ENCODE measurements at regions not wholly inside any gene's neighbourhood (a gene's known extent, or its start where the extent isn't known, plus 50 kb on each side); places are given as distances from the start of the nearest gene placed in this dataset.

DNA sequence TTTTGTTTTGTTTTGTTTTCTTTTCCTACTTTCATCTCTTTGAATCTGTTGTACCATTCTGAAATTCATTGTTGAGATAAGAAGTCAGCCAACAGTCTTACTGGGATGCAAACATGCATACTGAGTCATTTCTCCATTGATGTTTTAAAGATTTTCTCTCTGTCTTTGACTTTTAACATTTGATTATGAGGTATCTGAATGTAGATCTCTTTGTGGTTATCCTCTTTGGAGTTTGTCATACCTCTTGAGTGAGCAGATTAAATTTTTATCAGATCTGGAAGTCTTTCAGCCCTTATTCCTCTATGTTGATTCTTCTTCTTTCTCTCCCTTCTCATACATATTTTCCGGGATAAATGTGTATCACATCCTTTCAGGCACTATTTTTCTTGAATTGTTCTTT lies 406.9 kb upstream of the NCAM2 start:
- H3K4me1 ChIP-seq (ENCODE audit: insufficient read depth, low read length): no peaks in the 10 kb centered on the region
- no peak overlapping the region for H3K4me3 ChIP-seq (ENCODE audit: insufficient read depth, low read depth, low read length)
- H3K27me3 ChIP-seq (ENCODE audit: insufficient read depth, low read length): no peaks in the 10 kb centered on the region
- DNase-seq (ENCODE audit: low read depth): peak; percentile 8
- H3K27ac ChIP-seq (ENCODE audit: low read depth, low read length): no peak overlapping the region
- Mint-ChIP-seq H3K27me3 (ENCODE audit: low read depth, unreplicated experiment) (no peaks in the 10 kb centered on the region), H3K36me3 (ENCODE audit: low read depth, unreplicated experiment) (no peaks in the 10 kb centered on the region), H3K27ac (ENCODE audit: unreplicated experiment) (peak overlapping the region; percentile 5), H3K9me3 (ENCODE audit: unreplicated experiment) (peaks cover 18% of the 10 kb centered on the region), H3K4me3 (ENCODE audit: unreplicated experiment) (no peak overlapping the region), H3K4me1 (ENCODE audit: low read depth, unreplicated experiment) (peaks cover 9% of the 10 kb centered on the region)
- no peaks in the 10 kb centered on the region for H4K20me1 ChIP-seq (ENCODE audit: insufficient read depth, low read length)
- TF ChIP-seq, protein P1, sequence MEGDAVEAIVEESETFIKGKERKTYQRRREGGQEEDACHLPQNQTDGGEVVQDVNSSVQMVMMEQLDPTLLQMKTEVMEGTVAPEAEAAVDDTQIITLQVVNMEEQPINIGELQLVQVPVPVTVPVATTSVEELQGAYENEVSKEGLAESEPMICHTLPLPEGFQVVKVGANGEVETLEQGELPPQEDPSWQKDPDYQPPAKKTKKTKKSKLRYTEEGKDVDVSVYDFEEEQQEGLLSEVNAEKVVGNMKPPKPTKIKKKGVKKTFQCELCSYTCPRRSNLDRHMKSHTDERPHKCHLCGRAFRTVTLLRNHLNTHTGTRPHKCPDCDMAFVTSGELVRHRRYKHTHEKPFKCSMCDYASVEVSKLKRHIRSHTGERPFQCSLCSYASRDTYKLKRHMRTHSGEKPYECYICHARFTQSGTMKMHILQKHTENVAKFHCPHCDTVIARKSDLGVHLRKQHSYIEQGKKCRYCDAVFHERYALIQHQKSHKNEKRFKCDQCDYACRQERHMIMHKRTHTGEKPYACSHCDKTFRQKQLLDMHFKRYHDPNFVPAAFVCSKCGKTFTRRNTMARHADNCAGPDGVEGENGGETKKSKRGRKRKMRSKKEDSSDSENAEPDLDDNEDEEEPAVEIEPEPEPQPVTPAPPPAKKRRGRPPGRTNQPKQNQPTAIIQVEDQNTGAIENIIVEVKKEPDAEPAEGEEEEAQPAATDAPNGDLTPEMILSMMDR (IDR thresholded peaks at IDR 0.05; ENCODE audit: insufficient read depth, low read depth, low read length): no peak
- TF ChIP-seq EZH2 (IDR thresholded peaks at IDR 0.05; ENCODE audit: insufficient read depth, low read length): no peak
- no peaks in the 10 kb centered on the region for H3K79me2 ChIP-seq (ENCODE audit: insufficient read depth, low read length)
- no peak overlapping the region for H2AFZ ChIP-seq (ENCODE audit: low read depth, low read length)
- no peaks in the 10 kb centered on the region for H3K36me3 ChIP-seq (ENCODE audit: insufficient read depth, low read length)
- FAIRE-seq: no peak
- H3K9ac ChIP-seq (ENCODE audit: low read length): no peak overlapping the region
- H3K9me3 ChIP-seq (ENCODE audit: insufficient read depth, low read depth, low read length): no peaks in the 10 kb centered on the region
- no peak overlapping the region for H3K4me2 ChIP-seq (ENCODE audit: low read length)

DNA sequence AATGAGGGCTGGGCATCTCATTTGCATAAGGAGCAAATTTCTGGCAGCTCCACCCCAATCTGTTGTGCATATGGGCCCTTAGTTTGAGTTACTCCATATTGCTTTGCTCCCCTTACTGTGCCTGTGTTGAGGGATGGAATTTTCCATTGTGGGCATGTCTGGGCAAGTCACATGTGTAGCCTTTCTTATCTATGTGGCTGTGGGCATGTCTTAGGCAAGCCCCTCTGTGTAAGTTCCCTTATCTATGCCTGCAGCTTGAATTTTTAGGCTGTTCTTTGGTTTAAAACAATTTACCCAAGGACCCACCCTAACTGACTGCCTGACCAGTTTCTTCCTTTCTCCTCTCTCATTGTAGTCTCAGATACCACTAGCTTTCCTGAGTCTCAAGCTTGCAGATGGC lies 405.7 kb upstream of the NCAM2 start:
- H3K36me3 Mint-ChIP-seq (ENCODE audit: low read depth, unreplicated experiment): no peaks in the 10 kb centered on the region
- DNase-seq (ENCODE audit: low read depth) (no peak), FAIRE-seq (no peak)
- no peaks in the 10 kb centered on the region for H3K36me3 ChIP-seq (ENCODE audit: insufficient read depth, low read length)
- no peak overlapping the region for H3K27ac ChIP-seq (ENCODE audit: low read depth, low read length)
- H3K27me3 ChIP-seq (ENCODE audit: insufficient read depth, low read length): no peaks in the 10 kb centered on the region
- H4K20me1 ChIP-seq (ENCODE audit: insufficient read depth, low read length): no peaks in the 10 kb centered on the region
- no peaks in the 10 kb centered on the region for H3K27me3 Mint-ChIP-seq (ENCODE audit: low read depth, unreplicated experiment)
- TF ChIP-seq EZH2 (IDR thresholded peaks at IDR 0.05; ENCODE audit: insufficient read depth, low read length): no peak
- TF ChIP-seq, protein P1 (IDR thresholded peaks at IDR 0.05; ENCODE audit: insufficient read depth, low read depth, low read length): no peak
- H3K4me3 ChIP-seq (ENCODE audit: insufficient read depth, low read depth, low read length): no peak overlapping the region
- peaks cover 18% of the 10 kb centered on the region for H3K9me3 Mint-ChIP-seq (ENCODE audit: unreplicated experiment)
- H3K4me1 Mint-ChIP-seq (ENCODE audit: low read depth, unreplicated experiment): peaks cover 9% of the 10 kb centered on the region
- no peaks in the 10 kb centered on the region for H3K4me1 ChIP-seq (ENCODE audit: insufficient read depth, low read length)
- no peak overlapping the region for H3K9ac ChIP-seq (ENCODE audit: low read length)
- no peak overlapping the region for H2AFZ ChIP-seq (ENCODE audit: low read depth, low read length)
- H3K4me2 ChIP-seq (ENCODE audit: low read length): no peak overlapping the region
- H3K9me3 ChIP-seq (ENCODE audit: insufficient read depth, low read depth, low read length): no peaks in the 10 kb centered on the region
- no peak overlapping the region for H3K4me3 Mint-ChIP-seq (ENCODE audit: unreplicated experiment)
- peak overlapping the region; percentile 92 for H3K27ac Mint-ChIP-seq (ENCODE audit: unreplicated experiment)
- no peaks in the 10 kb centered on the region for H3K79me2 ChIP-seq (ENCODE audit: insufficient read depth, low read length)

DNA sequence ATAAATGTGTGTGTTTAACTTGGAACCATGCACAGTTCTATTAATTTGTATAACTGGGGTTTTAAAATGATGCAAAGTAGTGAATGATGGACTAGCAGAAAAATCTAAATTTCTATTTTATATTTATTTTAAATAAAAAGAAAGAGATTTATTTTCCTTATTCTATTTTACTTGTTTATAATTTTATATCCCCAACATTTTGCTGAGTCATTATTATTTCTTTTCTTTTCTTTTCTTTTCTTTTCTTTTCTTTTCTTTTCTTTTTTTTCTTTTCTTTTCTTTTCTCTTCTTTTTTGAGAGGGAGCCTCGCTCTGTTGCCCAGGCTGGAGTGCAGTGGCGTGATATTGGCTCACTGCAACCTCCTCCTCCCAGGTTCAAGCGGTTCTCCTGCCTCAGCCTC lies 395.0 kb upstream of the NCAM2 start:
- no peak overlapping the region for H3K4me3 ChIP-seq (ENCODE audit: insufficient read depth, low read depth, low read length)
- Mint-ChIP-seq H3K36me3 (ENCODE audit: low read depth, unreplicated experiment) (no peaks in the 10 kb centered on the region), H3K4me1 (ENCODE audit: low read depth, unreplicated experiment) (no peaks in the 10 kb centered on the region), H3K27me3 (ENCODE audit: low read depth, unreplicated experiment) (no peaks in the 10 kb centered on the region), H3K27ac (ENCODE audit: unreplicated experiment) (no peak overlapping the region), H3K9me3 (ENCODE audit: unreplicated experiment) (peaks cover 2% of the 10 kb centered on the region), H3K4me3 (ENCODE audit: unreplicated experiment) (no peak overlapping the region)
- no peaks in the 10 kb centered on the region for H3K79me2 ChIP-seq (ENCODE audit: insufficient read depth, low read length)
- H2AFZ ChIP-seq (ENCODE audit: low read depth, low read length): no peak overlapping the region
- no peak overlapping the region for H3K27ac ChIP-seq (ENCODE audit: low read depth, low read length)
- FAIRE-seq (no peak), DNase-seq (ENCODE audit: low read depth) (no peak)
- no peak overlapping the region for H3K9ac ChIP-seq (ENCODE audit: low read length)
- no peak for TF ChIP-seq EZH2 (IDR thresholded peaks at IDR 0.05; ENCODE audit: insufficient read depth, low read length)
- TF ChIP-seq, protein P1 (IDR thresholded peaks at IDR 0.05; ENCODE audit: insufficient read depth, low read depth, low read length): no peak
- H3K4me2 ChIP-seq (ENCODE audit: low read length): no peak overlapping the region
- no peaks in the 10 kb centered on the region for H3K4me1 ChIP-seq (ENCODE audit: insufficient read depth, low read length)
- H3K27me3 ChIP-seq (ENCODE audit: insufficient read depth, low read length): no peaks in the 10 kb centered on the region
- no peaks in the 10 kb centered on the region for H3K36me3 ChIP-seq (ENCODE audit: insufficient read depth, low read length)
- no peaks in the 10 kb centered on the region for H4K20me1 ChIP-seq (ENCODE audit: insufficient read depth, low read length)
- H3K9me3 ChIP-seq (ENCODE audit: insufficient read depth, low read depth, low read length): no peaks in the 10 kb centered on the region

All from astrocyte (in vitro differentiated cells and primary cell).